Body of pancreas (tissue), 4 donors: ENCODE measurements at regions not wholly inside any gene's neighbourhood (a gene's known extent, or its start where the extent isn't known, plus 50 kb on each side); places are given as distances from the start of the nearest gene placed in this dataset.
A peak's percentile ranks its signal among the peaks of the same experiment; 100 is the strongest.
"Not testable (repeated sequence)": the region's sequence is repeated elsewhere in the genome, so short reads cannot be mapped to it uniquely, and the experiment has no call there.

Experiments used
- ATAC-seq: fragments of 150-250 bp; one replicate; pipeline ENCODE4 v1.9.1; 2016
- DNase-seq, 4 donors: peaks; one replicate each; pipeline ENCODE4 v3.0.0-alpha.2; 2019
- H3K27ac ChIP-seq, 4 donors: fragments of 200-600 bp; sonication (generic); 1 replicate in 3 of 4; 2 replicates in 1 of 4; pipeline versions ENCODE4 v1.5.1 to v1.6.1; 2016 to 2019; ENCODE audit warnings: mild to moderate bottlenecking in 1 of 4, mixed read lengths in 1 of 4, moderate library complexity in 1 of 4
- H3K27me3 ChIP-seq, 2 donors: fragments of 200-600 bp; sonication (generic); one replicate each; pipeline ENCODE4 v1.6.0; 2016; ENCODE audit warnings: mild to moderate bottlenecking in 1 of 2
- H3K36me3 ChIP-seq, 2 donors: fragments of 200-600 bp; sonication (generic); replicated peaks in 1 of 2; 2 replicates each; pipeline ENCODE4 v1.5.1; 2016; ENCODE audit warnings: low read depth in 2 of 2; ENCODE audit not compliant: insufficient read depth in 1 of 2
- H3K4me1 ChIP-seq: fragments of 200-600 bp; sonication (generic); one replicate; pipeline ENCODE4 v1.6.0; 2016
- H3K4me3 ChIP-seq, 2 donors: fragments of 200-600 bp; sonication (generic); 1 replicate in 1 of 2; 2 replicates in 1 of 2; pipeline ENCODE4 v1.5.1; 2016 to 2019
- H3K9me3 ChIP-seq, 3 donors: fragments of 200-600 bp; sonication (generic); 1 replicate in 2 of 3; 2 replicates in 1 of 3; pipeline ENCODE4 v1.5.1; 2016
- POLR2A ChIP-seq, 3 donors: fragments of 450-650 bp; IDR thresholded peaks; one replicate each; pipeline ENCODE4 v1.6.1; 2016; ENCODE audit warnings: antibody characterized with exemption in 3 of 3, mild to moderate bottlenecking in 2 of 3
- WGBS, 2 donors: methylation state at CpG; one replicate each; pipeline ENCODE4 v1.1.5; 2017; 5-methylcytosine and 5-hydroxymethylcytosine counted together
- intact Hi-C: fragments of 100-400 bp; cut with DNase I; formaldehyde crosslinking; loops from one replicate; pipeline ENCODE4 v1.15.1; 2023
- TF ChIP-seq, protein P1 (sequence below), 7 experiments: fragments of 450-650 bp in 4 of 7; fragments of 200-600 bp in 3 of 7; sonication (generic) in 3 of 7; IDR thresholded peaks; one replicate each; pipeline ENCODE4 v1.5.1; 2016 to 2019; ENCODE audit warnings: antibody characterized with exemption in 7 of 7

DNA sequence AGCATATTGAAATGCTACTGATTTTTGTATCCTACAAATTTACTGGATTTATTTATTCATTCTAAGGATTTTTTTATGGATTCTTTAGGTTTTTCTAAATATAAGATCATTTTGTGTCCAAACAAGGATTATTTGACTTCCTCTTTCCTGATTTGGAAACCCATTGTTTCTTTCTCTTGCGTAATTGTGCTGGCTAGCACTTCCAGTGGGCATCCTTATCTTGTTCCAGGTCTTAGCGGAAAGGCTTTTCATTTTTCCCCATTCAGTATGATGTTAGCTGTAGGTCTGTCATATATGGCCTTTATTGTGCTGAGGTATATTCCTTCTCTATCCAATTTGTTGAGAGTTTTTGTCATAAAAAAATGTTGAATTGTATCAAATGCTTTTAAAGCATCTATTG is 57.2 kb upstream of the RHOJ start:
- intact Hi-C loops = no loop called here
- no peaks in the 10 kb centered on the region for H3K9me3 ChIP-seq
- 73 to 85% methylated on average over 2 of the region's 2 CpGs for WGBS, 2 donors

DNA sequence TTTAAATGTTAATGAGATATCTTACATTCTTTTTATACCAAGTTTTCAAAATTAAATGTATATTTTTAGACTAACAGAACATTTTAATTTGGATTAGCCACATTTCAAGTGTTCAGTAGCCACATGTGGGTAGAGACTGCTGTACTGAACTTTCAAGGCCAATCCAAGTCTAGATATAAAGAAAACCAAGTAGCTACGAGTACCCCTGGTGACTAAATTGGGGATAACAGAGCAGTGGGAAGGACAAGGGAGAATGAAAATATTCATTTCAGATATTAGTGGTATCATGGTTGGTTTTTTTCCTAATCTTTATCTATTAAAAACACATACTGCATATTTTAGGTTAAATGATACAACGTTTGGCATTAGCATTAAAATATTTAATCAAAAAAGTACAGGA is 69.4 kb upstream of the RHOJ start:
- TF ChIP-seq POLR2A (IDR thresholded peaks at IDR 0.05) = no peak
- TF ChIP-seq, protein P1, sequence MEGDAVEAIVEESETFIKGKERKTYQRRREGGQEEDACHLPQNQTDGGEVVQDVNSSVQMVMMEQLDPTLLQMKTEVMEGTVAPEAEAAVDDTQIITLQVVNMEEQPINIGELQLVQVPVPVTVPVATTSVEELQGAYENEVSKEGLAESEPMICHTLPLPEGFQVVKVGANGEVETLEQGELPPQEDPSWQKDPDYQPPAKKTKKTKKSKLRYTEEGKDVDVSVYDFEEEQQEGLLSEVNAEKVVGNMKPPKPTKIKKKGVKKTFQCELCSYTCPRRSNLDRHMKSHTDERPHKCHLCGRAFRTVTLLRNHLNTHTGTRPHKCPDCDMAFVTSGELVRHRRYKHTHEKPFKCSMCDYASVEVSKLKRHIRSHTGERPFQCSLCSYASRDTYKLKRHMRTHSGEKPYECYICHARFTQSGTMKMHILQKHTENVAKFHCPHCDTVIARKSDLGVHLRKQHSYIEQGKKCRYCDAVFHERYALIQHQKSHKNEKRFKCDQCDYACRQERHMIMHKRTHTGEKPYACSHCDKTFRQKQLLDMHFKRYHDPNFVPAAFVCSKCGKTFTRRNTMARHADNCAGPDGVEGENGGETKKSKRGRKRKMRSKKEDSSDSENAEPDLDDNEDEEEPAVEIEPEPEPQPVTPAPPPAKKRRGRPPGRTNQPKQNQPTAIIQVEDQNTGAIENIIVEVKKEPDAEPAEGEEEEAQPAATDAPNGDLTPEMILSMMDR (IDR thresholded peaks at IDR 0.05) = peak in 4 of 7 experiments; percentile 8 to 26 (median 20)
- no peak for ATAC-seq

More for the DNA sequence above, 57.2 kb upstream of the RHOJ start:
- Histone ChIP-seq H3K27me3 (no peaks in the 10 kb centered on the region), H3K36me3 (no peaks in the 10 kb centered on the region), H3K27ac (no peak overlapping the region), H3K4me3 (no peak overlapping the region), H3K4me1 (no peaks in the 10 kb centered on the region)
- DNase-seq (no peak), ATAC-seq (no peak)
- TF ChIP-seq, protein P1 (IDR thresholded peaks at IDR 0.05) = no peak
- no peak for TF ChIP-seq POLR2A (IDR thresholded peaks at IDR 0.05)

DNA sequence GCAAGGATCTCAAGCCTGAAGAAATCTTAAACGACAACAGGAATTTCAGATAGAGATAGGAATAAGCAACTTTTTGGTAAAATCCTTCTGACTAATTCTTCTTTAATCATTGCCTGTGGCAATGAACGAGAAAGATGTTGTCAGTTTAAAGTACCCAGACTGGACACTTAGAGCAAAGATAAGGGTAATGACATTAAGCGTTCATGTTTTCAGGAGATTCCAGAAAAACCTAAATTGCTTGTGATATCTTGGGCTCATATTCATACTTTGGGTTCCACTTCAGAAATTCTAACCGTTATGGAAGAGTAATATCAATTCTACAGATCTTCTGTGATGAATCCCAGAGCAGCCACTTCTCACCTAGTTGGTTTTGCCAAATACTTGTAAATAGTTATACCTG is 73.7 kb upstream of the RHOJ start:
- no peaks in the 10 kb centered on the region for H3K36me3 ChIP-seq
- TF ChIP-seq POLR2A (IDR thresholded peaks at IDR 0.05) = no peak
- TF ChIP-seq, protein P1 (IDR thresholded peaks at IDR 0.05) = no peak
- H3K4me1 ChIP-seq = no peaks in the 10 kb centered on the region
- DNase-seq (no peak), ATAC-seq (no peak)
- H3K27me3 ChIP-seq = no peaks in the 10 kb centered on the region
- no peaks in the 10 kb centered on the region for H3K9me3 ChIP-seq
- no peak overlapping the region for H3K4me3 ChIP-seq
- WGBS, 2 donors = 61 to 73% methylated on average over 4 of the region's 4 CpGs
- intact Hi-C loops = no loop called here
- no peak overlapping the region for H3K27ac ChIP-seq

More for the DNA sequence above, 69.4 kb upstream of the RHOJ start:
- Histone ChIP-seq H3K27me3 (no peaks in the 10 kb centered on the region), H3K4me1 (no peaks in the 10 kb centered on the region), H3K36me3 (no peaks in the 10 kb centered on the region), H3K4me3 (no peak overlapping the region), H3K27ac (no peak overlapping the region), H3K9me3 (no peaks in the 10 kb centered on the region)
- intact Hi-C loops = no loop called here
- 14 to 15% methylated on average over 2 of the region's 2 CpGs for WGBS, 2 donors
- DNase-seq = no peak

GRCh38 chr14:63106487-63106886 is 61.2 kb upstream of the KCNH5 start:
- H3K4me1 ChIP-seq, H3K9me3 ChIP-seq, H3K27ac ChIP-seq, H3K27me3 ChIP-seq, intact Hi-C loops, DNase-seq, H3K36me3 ChIP-seq, H3K4me3 ChIP-seq, ATAC-seq: not testable (repeated sequence)
- 88 to 100% methylated on average over 1 of the region's 1 CpG for WGBS, 2 donors

DNA sequence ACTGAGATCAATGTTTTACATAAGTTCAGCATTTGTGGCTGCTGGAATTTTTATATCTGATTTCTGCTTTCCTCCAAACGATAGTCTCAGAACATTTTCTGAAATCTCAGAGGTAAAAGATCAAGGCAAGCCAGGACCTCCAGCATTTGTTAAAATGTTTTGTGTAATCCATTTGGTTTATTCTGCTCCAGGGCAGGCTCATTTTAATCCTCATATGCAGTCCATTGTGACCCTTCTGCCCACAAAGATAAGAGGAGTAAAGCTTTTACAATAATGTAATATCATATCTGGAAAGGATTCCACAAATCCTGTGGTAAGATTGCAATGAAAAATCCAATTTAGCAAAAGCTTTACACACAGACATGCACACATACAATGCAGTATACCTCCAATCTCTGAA is 55.3 kb upstream of the KCNH5 start:
- whole genome bisulfite sequencing, 2 donors = 35 to 55% methylated on average over 1 of the region's 1 CpG
- Histone ChIP-seq H3K27ac (no peak overlapping the region), H3K27me3 (no peaks in the 10 kb centered on the region), H3K4me3 (no peak overlapping the region), H3K9me3 (no peaks in the 10 kb centered on the region), H3K4me1 (no peaks in the 10 kb centered on the region), H3K36me3 (no peaks in the 10 kb centered on the region)
- intact Hi-C loops = no loop called here
- DNase-seq = no peak
- no peak for ATAC-seq
- TF ChIP-seq, protein P1 (IDR thresholded peaks at IDR 0.05) = no peak
- TF ChIP-seq POLR2A (IDR thresholded peaks at IDR 0.05) = no peak
